HG03066 (cell line): ENCODE measurements at regions not wholly inside any gene's neighbourhood (a gene's known extent, or its start where the extent isn't known, plus 50 kb on each side); places are given as distances from the start of the nearest gene placed in this dataset.

Source experiments
- ATAC-seq: cut with Tn5 transposase; IDR thresholded peaks from one replicate; pipeline ENCODE4 v1.9.1; 2021; ENCODE audit warnings: low read depth; ENCODE audit not compliant: unreplicated experiment

GRCh38 chr4:62591756-62592155, 1391.6 kb downstream of the ADGRL3 start:
- no peak for ATAC-seq

GRCh38 chr4:62588671-62589070, 1388.5 kb downstream of the ADGRL3 start:
- ATAC-seq, result no peak

GRCh38 chr4:62571494-62571893, 1371.4 kb downstream of the ADGRL3 start:
- no peak for ATAC-seq

- no peak for ATAC-seq
Observed at GRCh38 chr4:62560858-62561257, 1360.7 kb downstream of the ADGRL3 start.

GRCh38 chr4:62550121-62550520, 1350.0 kb downstream of the ADGRL3 start:
- ATAC-seq, result no peak

- no peak for ATAC-seq
Observed at GRCh38 chr4:62549601-62550000, 1349.5 kb downstream of the ADGRL3 start.

- ATAC-seq, result no peak
Observed at GRCh38 chr4:62548765-62549164, 1348.6 kb downstream of the ADGRL3 start.

- no peak for ATAC-seq
Observed at GRCh38 chr4:62548108-62548524, 1348.0 kb downstream of the ADGRL3 start.

- ATAC-seq, result peak; percentile 74
Observed at GRCh38 chr4:62544428-62544827, 1344.3 kb downstream of the ADGRL3 start.

- no peak for ATAC-seq
Observed at GRCh38 chr4:62543002-62543401, 1342.9 kb downstream of the ADGRL3 start.

GRCh38 chr4:62533573-62533972, 1333.4 kb downstream of the ADGRL3 start:
- ATAC-seq, result no peak

- ATAC-seq, result no peak
Observed at GRCh38 chr4:62531731-62532130, 1331.6 kb downstream of the ADGRL3 start.

GRCh38 chr4:62531264-62531663, 1331.1 kb downstream of the ADGRL3 start:
- no peak for ATAC-seq

- ATAC-seq, result no peak
Observed at GRCh38 chr4:62528874-62529273, 1328.7 kb downstream of the ADGRL3 start.

GRCh38 chr4:62526671-62527070, 1326.5 kb downstream of the ADGRL3 start:
- ATAC-seq, result no peak

- no peak for ATAC-seq
Observed at GRCh38 chr4:62523256-62523655, 1323.1 kb downstream of the ADGRL3 start.

GRCh38 chr4:62522273-62522672, 1322.1 kb downstream of the ADGRL3 start:
- no peak for ATAC-seq

- ATAC-seq, result no peak
Observed at GRCh38 chr4:62517716-62518115, 1317.6 kb downstream of the ADGRL3 start.

- ATAC-seq, result no peak
Observed at GRCh38 chr4:62513306-62513705, 1313.2 kb downstream of the ADGRL3 start.

- no peak for ATAC-seq
Observed at GRCh38 chr4:62512271-62512670, 1312.1 kb downstream of the ADGRL3 start.

- ATAC-seq, result no peak
Observed at GRCh38 chr4:62510228-62510627, 1310.1 kb downstream of the ADGRL3 start.

- no peak for ATAC-seq
Observed at GRCh38 chr4:62500296-62500695, 1300.2 kb downstream of the ADGRL3 start.

- ATAC-seq, result no peak
Observed at GRCh38 chr4:62495032-62495431, 1294.9 kb downstream of the ADGRL3 start.
